ENCODE measurements at regions not wholly inside any gene's neighbourhood (a gene's known extent, or its start where the extent isn't known, plus 50 kb on each side); places are given as distances from the start of the nearest gene placed in this dataset.

DNA sequence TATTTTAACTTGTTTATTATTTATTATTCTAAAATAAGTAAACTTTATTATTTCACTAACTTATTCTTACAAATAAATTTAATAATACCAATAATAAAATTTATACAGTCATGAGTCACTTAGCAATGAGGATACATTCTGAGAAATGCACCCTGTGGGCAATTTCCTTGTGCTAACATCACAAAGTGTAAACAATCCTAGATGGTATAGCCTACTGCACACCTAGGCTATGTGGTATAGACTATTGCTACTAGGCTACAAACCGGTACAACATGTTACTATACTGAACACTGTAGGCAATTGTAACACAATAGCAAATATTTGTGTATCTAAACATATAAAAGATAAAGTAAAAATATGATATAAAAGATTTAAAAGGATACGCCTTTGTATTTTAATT lies 479.5 kb downstream of the EPHA5 start:
- TF ChIP-seq CTCF (conservative IDR thresholded peaks at IDR 0.05) = no peak
- TF ChIP-seq ZFX (IDR thresholded peaks at IDR 0.05) = no peak
